ENCODE measurements at regions not wholly inside any gene's neighbourhood (a gene's known extent, or its start where the extent isn't known, plus 50 kb on each side); places are given as distances from the start of the nearest gene placed in this dataset.
A peak's percentile ranks its signal among the peaks of the same experiment; 100 is the strongest.

DNA sequence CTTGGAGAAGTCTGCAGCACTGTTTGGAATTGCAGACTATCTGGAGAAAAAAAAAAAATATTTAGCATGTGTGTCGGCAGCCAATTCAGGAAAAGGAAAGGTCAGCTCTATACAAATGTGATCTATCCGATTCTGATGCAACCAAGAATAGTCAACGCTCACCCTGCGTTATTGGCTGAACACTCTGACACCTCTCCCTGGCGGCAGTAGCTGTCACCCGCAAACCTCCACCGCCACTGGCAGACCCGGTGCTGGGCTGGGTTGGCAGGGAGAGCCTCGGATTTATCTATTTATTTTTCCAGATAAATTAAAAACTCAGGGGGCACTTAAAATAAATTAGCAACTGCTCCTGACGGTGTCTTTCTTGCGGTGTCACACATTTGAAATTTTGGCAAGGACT is 409.7 kb downstream of the VRK1 start:
- no peak for DNase-seq (ENCODE audit: low read depth in 3 of 3)

DNA sequence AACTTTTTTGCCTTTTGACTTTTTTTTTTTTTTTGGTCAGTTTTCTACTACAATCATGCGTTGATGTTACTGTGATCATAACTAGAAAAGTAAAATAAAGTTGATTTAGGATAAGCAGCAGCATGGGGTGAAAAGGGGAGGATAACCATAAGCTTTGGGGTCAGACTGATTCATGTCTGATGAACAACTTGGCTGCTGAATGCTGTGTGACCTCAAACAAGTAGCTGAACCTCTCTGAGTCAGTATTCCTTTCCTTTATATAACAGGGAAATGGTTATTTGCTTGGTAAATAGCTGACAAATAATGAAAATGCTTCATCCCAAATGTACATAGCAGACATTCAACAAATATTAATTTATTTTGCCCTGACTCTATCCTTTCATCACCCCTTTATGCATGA is 413.0 kb downstream of the VRK1 start:
- DNase-seq (ENCODE audit: low read depth in 3 of 3), result no peak

DNA sequence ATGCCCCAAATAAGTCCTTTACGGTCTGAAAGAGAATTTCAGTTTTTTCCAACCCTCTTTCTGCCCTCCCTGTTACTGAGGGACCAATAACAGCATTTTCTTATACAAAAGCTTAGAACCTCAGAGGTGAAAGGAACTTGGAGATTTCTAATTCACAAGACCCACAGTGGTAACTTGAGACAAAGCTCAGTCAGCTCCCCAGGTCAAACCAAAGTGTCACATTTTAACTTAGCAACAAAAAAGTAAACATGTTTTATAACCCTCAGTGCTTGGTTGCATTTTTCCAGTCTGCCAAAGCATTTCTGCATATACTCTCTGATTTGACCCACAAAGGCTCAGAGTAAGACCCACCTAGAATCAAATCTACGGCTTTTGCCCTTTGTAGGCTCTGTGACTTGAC is 415.2 kb downstream of the VRK1 start:
- DNase-seq (ENCODE audit: low read depth in 3 of 3), result no peak

DNA sequence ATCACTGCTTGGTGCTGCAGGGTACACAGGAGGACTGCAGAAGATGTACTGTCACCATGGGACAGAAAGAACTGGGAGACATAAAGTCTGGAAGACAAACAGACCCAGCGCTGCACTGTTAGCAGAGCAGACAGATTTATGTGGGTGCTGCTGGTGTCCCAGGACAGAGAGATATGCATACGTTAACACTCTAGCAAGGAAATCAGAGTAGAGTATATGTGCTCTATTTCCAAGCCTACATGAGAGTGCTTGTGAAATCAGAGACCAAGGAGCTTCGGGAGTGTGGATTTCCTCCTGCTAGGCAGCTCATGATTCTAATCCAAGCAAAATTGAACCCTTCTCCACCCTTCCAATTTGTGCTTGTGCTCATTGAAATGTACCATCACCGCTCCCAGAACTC is 416.5 kb downstream of the VRK1 start:
- DNase-seq (ENCODE audit: low read depth in 3 of 3), result no peak

DNA sequence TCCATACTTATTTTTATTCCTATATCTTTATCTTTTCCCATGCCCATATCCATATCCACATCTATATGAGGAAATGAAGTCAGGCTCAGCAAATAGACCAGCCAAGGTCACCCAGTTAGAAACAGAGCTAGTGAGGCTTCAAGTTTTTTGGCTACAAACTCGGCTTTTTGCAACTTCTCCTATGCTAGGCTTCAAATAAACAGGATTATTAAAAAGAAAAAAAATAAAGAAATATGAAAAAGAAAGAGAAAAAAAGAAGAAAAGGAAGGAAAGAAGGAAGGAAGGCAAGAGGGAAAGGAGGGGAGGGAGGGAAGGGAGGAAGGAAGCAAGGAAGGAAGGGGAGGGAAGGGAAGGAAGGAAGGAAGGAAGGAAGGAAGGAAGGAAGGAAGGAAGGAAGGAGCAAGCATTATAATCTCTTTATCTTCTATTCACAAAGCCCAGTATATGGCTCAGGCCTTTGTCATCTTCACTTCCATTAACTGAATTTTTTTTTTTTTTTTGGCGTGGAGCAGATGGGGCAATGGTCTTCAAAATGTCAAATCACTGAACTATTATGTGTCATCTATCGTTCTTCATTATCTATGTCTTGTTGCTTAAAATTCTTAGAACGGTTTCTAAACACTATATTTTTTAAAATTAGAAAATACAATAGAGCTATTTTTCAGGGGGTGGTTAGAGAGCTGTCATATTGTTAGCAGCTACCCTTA is 418.2 kb downstream of the VRK1 start:
- no peak for DNase-seq (ENCODE audit: low read depth in 3 of 3)

DNA sequence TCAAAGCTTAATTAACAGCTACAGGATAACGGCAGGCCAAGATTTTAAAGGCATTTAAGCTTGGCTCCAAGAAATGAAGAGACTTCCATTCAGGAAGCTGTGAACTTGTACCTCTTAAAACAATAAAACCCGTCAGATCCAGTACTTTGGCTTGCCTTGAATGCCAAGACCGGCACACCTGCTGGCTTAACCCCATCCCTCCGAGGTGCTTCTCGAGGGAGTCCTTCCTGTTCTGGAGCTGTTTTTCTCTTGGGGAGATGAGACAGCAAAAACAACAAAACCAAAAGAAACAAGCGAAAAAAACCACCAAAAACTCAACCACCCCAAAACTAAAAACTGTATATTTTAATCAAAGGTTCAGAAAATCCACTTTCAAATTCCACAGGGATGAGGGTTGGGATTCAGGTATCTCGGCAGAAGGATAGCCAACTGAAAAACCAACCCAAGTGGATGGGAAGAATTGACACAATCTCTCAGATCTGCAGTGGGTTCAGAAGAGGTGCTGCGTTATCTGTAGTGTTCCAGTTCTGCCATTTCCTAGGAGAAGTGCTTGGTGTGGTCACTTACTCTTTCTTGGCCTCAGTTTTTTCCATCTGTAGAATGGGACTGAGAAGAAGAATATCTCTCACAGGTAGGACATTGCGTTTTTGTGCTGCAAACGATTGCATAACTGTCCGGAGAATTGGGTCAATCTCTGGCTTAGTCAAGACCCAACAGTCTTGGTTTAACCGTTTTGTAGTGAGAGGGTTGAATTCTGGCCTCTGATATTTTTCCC is 420.1 kb downstream of the VRK1 start:
- DNase-seq (ENCODE audit: low read depth in 3 of 3), result no peak

DNA sequence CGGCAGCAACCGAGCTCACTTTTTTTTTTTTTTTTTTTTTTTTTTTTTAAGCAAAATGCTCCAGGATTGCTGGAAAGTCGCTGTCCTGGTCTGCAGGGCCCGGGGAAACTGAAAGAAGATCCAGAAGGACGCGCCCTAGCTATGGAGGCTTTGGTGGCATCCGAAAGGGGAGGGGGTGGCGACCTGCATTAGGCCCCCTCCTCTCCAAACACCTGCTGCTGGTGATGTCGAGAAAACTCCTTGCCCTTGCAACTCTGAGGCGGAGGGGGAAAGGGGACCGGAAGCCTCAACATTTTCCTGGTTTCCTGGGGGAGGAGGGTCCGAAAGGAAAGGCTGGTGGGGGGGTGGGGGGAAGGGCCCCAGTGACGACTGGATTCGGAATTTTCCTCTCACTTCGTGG is 421.1 kb downstream of the VRK1 start:
- no peak for DNase-seq (ENCODE audit: low read depth in 3 of 3)

DNA sequence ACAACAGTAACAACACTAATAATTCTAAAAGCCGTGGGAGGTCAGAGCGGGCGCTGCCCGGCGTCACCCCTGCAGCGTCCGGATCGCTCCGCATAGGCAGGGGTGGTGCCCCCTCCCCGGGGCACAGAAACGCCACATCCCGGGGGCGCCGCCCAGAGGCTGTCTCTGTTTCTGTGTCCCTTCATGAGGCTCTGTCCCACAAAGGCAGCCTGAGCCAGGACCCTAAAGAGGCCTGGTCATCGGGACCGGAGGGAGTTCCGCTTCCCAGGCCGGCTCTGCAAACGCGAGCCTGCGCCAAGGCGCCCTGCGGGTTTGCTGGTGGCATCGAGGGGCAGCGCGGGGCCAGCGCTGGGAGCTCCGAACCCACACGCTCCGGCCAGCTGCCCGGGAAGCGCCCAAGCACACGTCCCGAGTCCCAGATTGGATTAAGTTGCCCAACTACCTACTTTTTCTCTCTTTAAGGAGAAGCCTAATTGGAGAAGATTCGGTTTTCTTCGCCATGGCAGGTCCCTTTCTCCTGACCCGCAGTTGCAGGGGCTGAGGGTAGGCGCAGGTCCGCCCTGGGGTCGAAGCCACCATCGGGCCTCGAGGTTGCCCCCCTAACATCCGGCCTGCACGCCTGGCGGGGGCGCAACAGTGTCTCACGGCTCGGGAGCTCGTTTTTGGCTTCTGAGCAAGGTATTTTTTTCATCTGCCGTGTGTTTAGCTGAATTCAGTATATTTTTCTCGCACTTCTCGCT is 421.7 kb downstream of the VRK1 start:
- DNase-seq (ENCODE audit: low read depth in 3 of 3), result peak in 1 of 3 experiments; percentile 33

DNA sequence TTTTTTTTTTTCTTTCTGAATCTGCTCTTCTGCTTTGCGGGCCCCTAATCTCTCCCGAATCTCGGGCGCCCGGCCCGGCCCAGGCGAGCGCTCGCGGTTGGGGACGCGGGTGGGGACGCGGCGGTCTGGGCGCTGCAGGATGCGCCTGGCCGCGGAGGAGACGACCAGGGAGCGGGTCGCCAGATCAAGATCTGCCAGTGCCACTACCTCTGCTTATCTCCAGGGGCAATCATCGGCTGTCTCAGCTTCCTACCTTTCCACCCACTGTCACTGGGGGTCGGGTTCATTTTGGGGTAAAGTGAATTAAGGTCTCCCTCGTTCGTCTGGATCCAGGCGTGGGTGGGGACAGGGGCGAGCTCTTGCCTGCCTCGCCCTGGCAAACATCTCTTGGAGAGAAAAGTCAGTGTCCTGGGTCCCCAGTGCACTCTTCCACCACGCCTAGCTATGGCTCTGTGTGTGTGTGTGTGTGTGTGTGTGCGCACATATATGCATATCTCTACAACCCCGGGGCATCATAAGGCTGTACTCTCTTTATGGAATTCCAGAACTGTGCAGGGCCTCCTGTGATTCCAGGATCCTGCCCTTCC is 422.3 kb downstream of the VRK1 start:
- DNase-seq (ENCODE audit: low read depth in 3 of 3), result peak in 1 of 3 experiments; percentile 4

DNA sequence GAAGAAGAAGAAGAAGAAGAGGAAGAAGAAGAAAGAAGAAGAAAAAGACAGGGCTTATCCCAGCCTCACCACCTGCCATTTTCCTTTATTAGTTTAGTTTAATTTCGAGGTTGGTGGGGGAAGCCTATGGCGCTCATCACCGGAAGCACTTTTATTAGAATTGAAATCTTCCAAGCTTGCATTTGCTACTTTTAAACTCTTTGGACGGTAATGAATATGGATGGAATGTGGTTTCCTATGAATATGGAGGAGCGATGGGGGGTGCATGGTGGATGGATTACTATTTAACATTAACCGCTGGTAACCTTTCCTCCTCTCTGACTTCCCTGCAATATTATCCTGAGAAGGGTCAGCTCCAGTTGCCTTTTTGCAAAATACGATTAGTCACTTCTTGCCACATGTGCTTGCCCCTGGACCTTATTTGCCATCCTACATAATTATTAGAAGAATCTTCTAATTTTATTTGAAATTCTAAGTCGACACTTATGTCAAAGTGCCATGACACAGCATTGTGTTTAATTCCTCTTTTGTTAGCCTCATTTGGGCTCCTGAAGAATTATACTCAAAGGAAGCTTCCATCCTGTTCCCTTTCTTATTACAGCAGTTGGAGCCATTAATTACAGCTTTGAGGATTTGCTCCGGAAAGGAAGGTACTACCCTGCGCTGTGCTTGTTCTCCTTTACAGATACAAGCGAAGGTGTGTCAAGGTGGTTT is 424.5 kb downstream of the VRK1 start:
- DNase-seq (ENCODE audit: low read depth in 3 of 3), result no peak

DNA sequence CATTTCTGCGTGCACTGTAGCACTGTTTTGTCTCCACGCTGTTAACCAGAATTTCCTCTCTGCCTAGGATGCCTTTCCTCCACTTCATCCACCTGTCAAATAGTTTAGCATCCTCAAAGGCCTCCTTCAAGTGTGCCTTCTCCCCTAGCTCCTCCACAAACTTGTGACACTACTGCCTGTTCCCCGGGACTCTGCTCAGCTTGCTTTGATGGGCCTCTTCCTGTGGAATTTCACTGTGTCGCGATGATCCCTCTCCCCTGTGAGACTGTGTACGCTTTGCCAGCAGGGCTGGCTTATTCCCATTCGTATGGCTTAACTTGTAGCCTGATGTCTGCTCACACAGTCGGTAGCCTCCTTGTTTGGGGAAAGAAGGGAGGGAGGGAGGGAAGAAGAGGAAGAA is 426.8 kb downstream of the VRK1 start:
- no peak for DNase-seq (ENCODE audit: low read depth in 3 of 3)

DNA sequence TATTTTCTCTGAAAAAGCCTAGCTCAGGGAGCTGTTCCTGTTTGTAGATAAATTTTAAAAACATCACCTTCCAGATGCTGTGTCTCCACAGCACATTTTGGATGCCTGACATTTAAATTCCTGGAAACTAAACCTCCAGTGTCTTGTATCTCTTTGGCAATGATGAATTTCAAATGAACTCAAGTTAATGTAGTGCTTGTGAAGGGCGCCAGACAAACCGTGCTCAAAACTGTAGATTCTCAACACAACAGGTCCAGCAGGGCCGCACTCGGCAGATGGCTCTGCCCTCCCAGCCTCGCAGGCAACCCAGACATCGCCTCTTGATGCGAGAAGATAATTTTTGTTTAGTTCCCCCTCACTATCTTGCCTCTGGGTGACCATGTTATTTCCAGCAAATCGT is 432.9 kb downstream of the VRK1 start:
- DNase-seq (ENCODE audit: low read depth in 3 of 3), result no peak

DNA sequence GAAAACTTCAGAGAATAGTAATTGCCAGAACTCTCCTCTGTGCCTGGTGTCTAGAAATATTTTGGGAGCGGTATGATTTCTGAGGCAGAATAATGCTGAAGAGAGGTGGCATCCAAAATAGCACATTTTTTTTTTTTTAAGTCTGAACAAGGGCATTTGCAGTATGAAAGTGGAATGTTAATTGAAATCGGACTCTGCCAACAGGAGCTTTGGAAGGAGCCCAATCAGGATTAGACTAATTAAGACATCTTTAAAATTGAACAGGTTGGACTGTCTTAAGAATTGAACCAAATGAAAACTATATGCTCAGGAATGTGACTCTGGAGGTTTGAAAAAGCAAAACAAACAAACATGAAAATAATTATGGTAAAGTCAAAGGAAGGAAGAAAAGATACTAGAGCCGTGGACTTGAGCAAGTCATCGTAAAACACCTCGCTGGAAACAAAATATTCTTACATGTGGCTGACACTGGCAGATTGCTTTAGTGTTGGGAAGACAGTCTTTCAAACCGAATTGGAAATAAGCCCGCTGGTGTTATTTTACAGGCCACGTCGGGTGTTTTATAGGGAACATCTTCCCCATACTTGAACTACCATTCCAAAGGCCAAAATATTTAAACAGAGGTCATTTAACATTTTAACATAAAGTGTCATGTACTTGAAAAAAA is 436.3 kb downstream of the VRK1 start:
- no peak for DNase-seq (ENCODE audit: low read depth in 3 of 3)

DNA sequence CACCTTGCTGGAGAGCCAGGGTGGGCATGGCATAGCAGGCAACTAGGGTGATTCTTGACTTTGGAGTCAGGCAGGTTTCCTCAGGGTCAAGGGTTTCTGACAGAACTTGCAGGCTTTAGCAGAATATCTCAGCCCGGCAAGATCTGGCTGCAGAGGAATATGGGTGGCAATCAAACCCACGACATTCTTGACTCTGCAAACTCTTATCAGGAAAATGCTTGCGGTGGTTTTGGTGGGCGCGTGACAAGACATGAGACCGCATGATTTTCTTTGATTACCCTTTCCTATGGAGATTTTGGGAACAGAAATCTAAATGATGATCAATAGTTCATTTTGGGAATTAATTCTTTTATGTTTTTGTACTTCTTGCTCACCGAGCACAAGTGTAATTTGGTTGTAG is 449.5 kb downstream of the VRK1 start:
- no peak for DNase-seq (ENCODE audit: low read depth in 3 of 3)

DNA sequence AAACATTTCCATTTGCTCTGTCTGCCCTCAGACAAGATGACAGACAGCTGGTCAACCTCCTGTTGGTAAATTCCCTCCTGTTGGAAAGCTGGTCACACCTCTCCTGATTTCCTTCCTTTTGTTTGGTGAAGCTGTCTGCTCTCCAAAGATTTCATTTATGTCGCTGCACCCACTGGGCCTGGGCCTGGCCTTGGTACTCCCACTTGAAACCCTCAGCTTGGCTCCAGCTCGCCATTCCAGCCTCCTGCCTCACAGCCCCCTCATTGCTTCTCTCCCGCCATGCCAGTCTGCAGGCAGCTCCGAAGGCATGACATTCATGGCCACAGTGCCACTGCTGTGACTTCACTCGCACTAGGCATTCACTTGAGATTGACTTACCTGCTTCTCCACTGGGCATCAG is 451.8 kb downstream of the VRK1 start:
- DNase-seq (ENCODE audit: low read depth in 3 of 3), result no peak

DNA sequence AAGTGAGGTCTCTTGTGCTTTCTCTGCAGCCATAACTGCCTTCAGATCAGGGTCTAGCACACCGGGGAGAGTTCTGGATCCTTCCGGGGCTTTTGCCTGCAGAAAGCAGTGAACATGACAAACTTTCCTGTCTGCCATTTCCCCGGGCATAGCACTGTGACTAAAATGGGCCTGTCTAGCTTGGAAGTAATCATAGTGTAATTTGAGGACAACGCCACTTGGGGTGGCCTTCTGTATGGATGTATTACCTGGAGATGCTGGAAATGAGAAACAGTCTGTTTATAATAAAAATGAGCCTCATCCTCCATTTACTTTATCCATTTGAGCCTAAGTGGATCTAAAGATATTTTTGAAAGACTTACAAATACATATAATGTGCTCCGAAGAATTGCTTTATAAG is 453.7 kb downstream of the VRK1 start:
- no peak for DNase-seq (ENCODE audit: low read depth in 3 of 3)

DNA sequence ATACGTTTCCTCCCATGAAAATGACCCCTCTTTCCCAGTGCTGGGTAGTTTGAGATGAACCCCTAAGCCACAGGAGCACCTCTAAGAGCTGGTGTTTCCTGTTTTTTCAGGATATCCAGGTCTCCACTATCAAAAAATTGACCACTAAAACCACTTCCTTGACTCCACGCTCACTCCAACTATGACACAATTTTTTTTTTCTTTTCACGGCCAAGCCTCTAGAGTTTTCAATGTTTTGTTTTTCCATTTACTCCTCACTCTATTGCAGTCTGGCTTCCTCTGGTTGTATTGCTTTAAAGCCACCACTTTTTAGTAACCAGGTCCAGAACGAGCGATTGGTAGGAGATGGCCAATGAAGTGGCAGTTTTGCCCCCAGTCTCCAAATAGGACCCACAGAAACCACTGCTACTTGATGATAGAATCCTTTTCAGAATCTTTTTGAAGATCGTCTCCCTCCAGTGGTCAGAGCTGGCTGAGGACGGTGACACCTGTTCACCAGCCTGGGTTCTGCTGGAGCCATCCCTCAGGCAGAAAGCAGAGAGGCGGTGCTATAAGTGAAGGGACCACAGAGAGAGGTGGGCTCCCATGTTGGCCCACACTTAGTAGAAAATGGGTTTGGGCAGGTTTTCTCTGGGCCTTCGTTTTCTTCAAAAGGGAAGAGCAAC is 454.4 kb downstream of the VRK1 start:
- DNase-seq (ENCODE audit: low read depth in 3 of 3), result no peak

DNA sequence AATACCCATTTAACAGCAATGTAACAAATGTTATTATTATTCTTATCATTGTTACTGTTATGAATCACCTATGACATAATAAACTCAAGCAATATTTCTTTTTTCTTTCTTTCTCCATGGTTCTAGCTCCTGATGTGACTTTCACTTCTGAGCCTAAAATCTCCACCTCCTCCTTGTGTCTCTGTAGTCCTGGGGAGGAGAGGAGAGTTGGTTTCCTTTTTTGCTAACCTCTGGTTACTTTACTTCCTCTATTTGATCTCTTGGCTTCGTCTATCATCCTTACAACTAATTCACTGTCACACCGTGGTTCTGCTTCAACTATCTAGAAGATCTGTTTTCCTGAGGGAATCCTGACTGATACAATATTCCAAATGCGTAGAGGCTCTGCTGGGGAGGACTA is 456.6 kb downstream of the VRK1 start:
- DNase-seq (ENCODE audit: low read depth in 3 of 3), result no peak

DNA sequence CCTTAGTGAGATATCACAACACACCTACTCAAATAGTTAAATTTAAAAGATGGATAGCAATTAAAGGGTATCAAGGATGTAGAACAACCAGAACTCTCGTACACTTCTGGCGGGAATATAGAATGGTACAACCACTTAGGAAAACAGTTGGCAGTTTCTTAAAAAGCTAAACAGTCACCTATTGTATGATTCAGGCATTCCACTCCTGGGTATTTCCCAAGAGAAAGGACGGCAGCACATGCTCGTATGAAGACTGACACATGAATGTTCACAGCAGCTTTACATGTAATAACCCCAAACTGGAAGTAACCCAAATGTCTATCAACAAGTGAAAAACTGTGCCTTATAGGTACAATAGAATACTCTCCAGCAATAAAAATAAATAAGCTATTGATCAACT is 465.2 kb downstream of the VRK1 start:
- no peak for DNase-seq (ENCODE audit: low read depth in 3 of 3)

DNA sequence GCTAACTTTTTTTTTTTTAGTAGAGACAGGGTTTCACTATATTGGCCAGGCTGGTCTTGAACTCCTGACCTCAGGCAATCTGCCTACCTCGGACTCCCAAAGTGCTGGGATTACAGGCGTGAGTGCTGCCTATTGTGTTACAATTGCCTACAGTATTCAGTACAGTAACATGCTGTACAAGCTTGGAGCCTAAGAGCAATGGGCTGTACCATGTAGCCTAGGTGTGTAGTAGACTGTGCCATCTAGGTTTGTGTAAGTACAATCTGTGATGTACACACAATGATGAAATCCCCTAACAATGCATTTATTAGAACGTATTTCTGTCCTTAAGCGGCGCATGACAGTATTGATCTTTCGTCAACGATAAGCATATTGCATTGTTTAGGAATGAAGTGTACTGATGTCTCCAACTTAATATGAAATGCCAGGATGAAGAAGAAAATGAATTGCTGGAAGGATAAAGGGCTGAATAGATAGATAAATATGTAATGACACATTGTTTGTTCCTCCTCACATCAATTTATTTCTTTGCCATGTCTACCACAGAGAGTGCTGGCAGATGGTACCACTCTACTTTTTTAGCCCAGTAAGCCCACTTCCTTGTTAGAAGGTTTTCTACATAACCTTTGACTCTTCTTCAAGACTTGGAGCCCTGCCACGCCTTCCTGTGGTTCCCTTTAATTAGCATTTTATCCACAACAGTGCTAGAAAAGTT is 467.5 kb downstream of the VRK1 start:
- no peak for DNase-seq (ENCODE audit: low read depth in 3 of 3)

Measured in stimulated activated CD4-positive, alpha-beta T cell treated with anti-CD3 and anti-CD28 coated beads, TNF-alpha, amount 100 ng/mL, for 24 hours (primary cell).